K562 (cell line): ENCODE measurements at regions not wholly inside any gene's neighbourhood (a gene's known extent, or its start where the extent isn't known, plus 50 kb on each side); places are given as distances from the start of the nearest gene placed in this dataset.
A peak's percentile ranks its signal among the peaks of the same experiment; 100 is the strongest.

Experiments
- ATAC-seq: fragments of 200-7000 bp; cut with Tn5 transposase; 3 replicates; pipeline ENCODE4 v1.9.1; 2020; ENCODE audit warnings: moderate library complexity
- BruUV-seq: library from RNA; stranded (reverse); fragments of 400-500 nt; replicated peaks from 2 replicates; lab custom pipeline; 2021; lab: Mats Ljungman, UMichigan
- CTCF ChIA-PET: fragments of 300-600 bp; formaldehyde crosslinking; extraction: SDS; loops from one replicate; lab custom pipeline; 2021; ENCODE audit warnings: low intra/inter-chr PET ratio; lab: Yijun Ruan, JAX
- POLR2A ChIA-PET: fragments of 300-600, 350-650 bp; sonication (Branson Sonifier 250); formaldehyde crosslinking; extraction: SDS; loops from one replicate; lab custom pipeline; 2021; ENCODE audit warnings: antibody characterized with exemption, inconsistent platforms; lab: Yijun Ruan, JAX
- DNase-seq, 4 experiments: peaks; one replicate each; pipeline versions ENCODE4 v3.0.0 to v3.0.0-alpha.2; 2011 to 2018; ENCODE audit warnings: low spot score in 3 of 4, mixed read lengths in 3 of 4; ENCODE audit errors: extremely low read depth in 1 of 4
- FAIRE-seq: peaks from 2 replicates; lab custom pipeline; 2011; peaks lifted over from hg19 to GRCh38; lab: Jason Lieb, UNC
- H2AFZ ChIP-seq: 2 replicates; pipeline ENCODE4 v1.6.0; 2011; ENCODE audit warnings: low read depth, low read length, control low read depth, inconsistent platforms
- H3K27ac ChIP-seq: fragments of 200-600 bp; 3 replicates; pipeline ENCODE4 v1.8.0; 2011; ENCODE audit warnings: low read depth, mild to moderate bottlenecking, control low read depth, inconsistent platforms, low read length, moderate library complexity, mixed read lengths; ENCODE audit errors: extremely low read depth
- H3K27me3 ChIP-seq, 2 experiments: fragments of 300-600 bp in 1 of 2; 2 replicates in 1 of 2; 3 replicates in 1 of 2; pipeline versions ENCODE4 v1.6.0 to v1.8.0; 2011; ENCODE audit warnings: inconsistent platforms in 2 of 2, low read length in 2 of 2, mild to moderate bottlenecking in 1 of 2, mixed read lengths in 1 of 2, moderate library complexity in 1 of 2; ENCODE audit not compliant: control insufficient read depth in 2 of 2, insufficient read depth in 2 of 2
- H3K36me3 ChIP-seq: fragments of 300-600 bp; 3 replicates; pipeline ENCODE4 v1.8.0; 2011; ENCODE audit warnings: mild to moderate bottlenecking, low read length, inconsistent platforms; ENCODE audit not compliant: control insufficient read depth, insufficient read depth
- H3K4me1 ChIP-seq, 2 experiments: fragments of 200-600 bp in 1 of 2; replicated peaks in 1 of 2; 2 replicates in 1 of 2; 3 replicates in 1 of 2; pipeline versions ENCODE4 v1.5.1 to v1.8.0; 2011; ENCODE audit warnings: inconsistent platforms in 2 of 2, low read length in 2 of 2, mild to moderate bottlenecking in 1 of 2, mixed read lengths in 1 of 2, moderate library complexity in 1 of 2; ENCODE audit not compliant: control insufficient read depth in 2 of 2, insufficient read depth in 2 of 2
- H3K4me2 ChIP-seq: 2 replicates; pipeline ENCODE4 v1.6.1; 2011; ENCODE audit warnings: low read length, control low read depth, inconsistent platforms, mixed read lengths; ENCODE audit not compliant: insufficient read depth
- H3K4me3 ChIP-seq: fragments of 200-600 bp; sonication (generic), shearing (Covaris generic); 2 replicates; pipeline ENCODE4 v1.5.1; 2016; ENCODE audit warnings: control low read depth, inconsistent platforms
- H3K79me2 ChIP-seq: fragments of 200-600 bp; 3 replicates; pipeline ENCODE4 v1.8.0; 2011; ENCODE audit warnings: low read length, inconsistent platforms; ENCODE audit not compliant: control insufficient read depth, insufficient read depth
- H3K9ac ChIP-seq, 2 experiments: 2 replicates each; pipeline versions ENCODE4 v1.6.0 to v1.6.1; 2011; ENCODE audit warnings: low read depth in 2 of 2, low read length in 2 of 2, control low read depth in 1 of 2, inconsistent platforms in 1 of 2, mild to moderate bottlenecking in 1 of 2, mixed read lengths in 1 of 2; ENCODE audit not compliant: insufficient read depth in 1 of 2
- H3K9me1 ChIP-seq: one replicate; pipeline ENCODE4 v1.6.0; 2011; ENCODE audit warnings: inconsistent platforms, mild to moderate bottlenecking, low read length, moderate library complexity; ENCODE audit not compliant: control insufficient read depth, insufficient read depth
- H3K9me3 ChIP-seq: replicated peaks from 2 replicates; pipeline ENCODE4 v1.5.1; 2011; ENCODE audit warnings: low read depth, low read length, inconsistent platforms; ENCODE audit not compliant: control insufficient read depth, insufficient read depth
- H4K20me1 ChIP-seq: replicated peaks from 2 replicates; pipeline ENCODE4 v1.6.1; 2011; ENCODE audit warnings: low read length, inconsistent platforms, mixed read lengths; ENCODE audit not compliant: control insufficient read depth, insufficient read depth
- KLF10 ChIP-seq: fragments of 250-450 bp; sonication (Bioruptor Pico); IDR thresholded peaks from 2 replicates; pipeline ENCODE4 v1.6.1; 2021; ENCODE audit warnings: matching md5 sums
- SETDB1 ChIP-seq: IDR thresholded peaks from one replicate; pipeline ENCODE4 v1.6.1; 2012; ENCODE audit warnings: low read length, control low read depth, inconsistent platforms
- SMAD3 ChIP-seq: fragments of 450-650 bp; formaldehyde crosslinking; conservative IDR thresholded peaks from 2 replicates; pipeline ENCODE4 v1.4.0; 2020; ENCODE audit warnings: mild to moderate bottlenecking
- ZKSCAN1 ChIP-seq: fragments of 150-350 bp; IDR thresholded peaks from 2 replicates; pipeline ENCODE4 v1.6.1; 2016; ENCODE audit warnings: low read depth, low read length
- WGBS: fragments of 100-300 bp; shearing (Covaris generic); methylation state at CpG from one replicate; pipeline ENCODE4 v1.1.6; 2016; ENCODE audit warnings: low coverage, mixed read lengths; ENCODE audit not compliant: insufficient coverage; ENCODE audit errors: missing lambda C conversion rate; 5-methylcytosine and 5-hydroxymethylcytosine counted together
- in situ Hi-C: fragments of 300-500 bp; cut with MboI; formaldehyde crosslinking; loops from 4 replicates; pipeline ENCODE4 v1.15.0; 2018; ENCODE audit warnings: inconsistent platforms, mixed read lengths
- intact Hi-C: fragments of 100-400 bp; cut with micrococcal nuclease; formaldehyde crosslinking; loops from 2 replicates; pipeline ENCODE4 v1.14.2; 2022
- TF ChIP-seq, protein P1 (sequence below): fragments of 250-450 bp; sonication (Bioruptor Pico); IDR thresholded peaks from 2 replicates; pipeline ENCODE4 v1.8.0; 2021; ENCODE audit warnings: borderline replicate concordance, mild to moderate bottlenecking, moderate library complexity; ENCODE audit not compliant: poor library complexity, severe bottlenecking
- TF ChIP-seq, protein P2 (sequence below): fragments of 250-450 bp; sonication (Bioruptor Pico); IDR thresholded peaks from 2 replicates; pipeline ENCODE4 v1.4.0; 2020
- TF ChIP-seq, protein P3 (sequence below): sonication (generic); formaldehyde crosslinking; IDR thresholded peaks from 2 replicates; pipeline ENCODE4 v1.8.1; 2022; ENCODE audit warnings: missing genetic modification reagents

DNA sequence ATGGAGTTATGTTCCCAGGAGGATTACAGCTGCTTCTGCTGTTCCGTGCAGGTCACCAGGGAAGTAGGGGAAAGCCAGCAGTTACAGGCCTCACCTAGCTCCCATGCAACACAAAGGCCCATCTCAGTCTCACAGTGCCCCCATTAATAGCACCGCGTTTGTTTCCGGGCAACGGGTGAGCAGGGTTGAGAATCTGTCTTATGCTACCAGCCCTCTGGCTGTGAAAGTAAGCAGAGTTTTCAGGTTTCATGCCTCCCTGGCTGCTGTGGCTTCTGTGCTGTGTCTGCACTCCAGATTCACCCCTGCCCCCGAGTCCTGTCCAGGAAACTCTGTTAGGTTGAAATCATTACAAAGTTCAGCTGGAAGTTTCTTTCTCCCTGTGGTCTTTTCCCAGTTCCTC, 254.4 kb upstream of the GPR149 start (continued):
- no peak for TF ChIP-seq KLF10
- TF ChIP-seq, protein P1, sequence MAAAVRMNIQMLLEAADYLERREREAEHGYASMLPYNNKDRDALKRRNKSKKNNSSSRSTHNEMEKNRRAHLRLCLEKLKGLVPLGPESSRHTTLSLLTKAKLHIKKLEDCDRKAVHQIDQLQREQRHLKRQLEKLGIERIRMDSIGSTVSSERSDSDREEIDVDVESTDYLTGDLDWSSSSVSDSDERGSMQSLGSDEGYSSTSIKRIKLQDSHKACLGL (CRISPR knock-in tag) = no peak

DNA sequence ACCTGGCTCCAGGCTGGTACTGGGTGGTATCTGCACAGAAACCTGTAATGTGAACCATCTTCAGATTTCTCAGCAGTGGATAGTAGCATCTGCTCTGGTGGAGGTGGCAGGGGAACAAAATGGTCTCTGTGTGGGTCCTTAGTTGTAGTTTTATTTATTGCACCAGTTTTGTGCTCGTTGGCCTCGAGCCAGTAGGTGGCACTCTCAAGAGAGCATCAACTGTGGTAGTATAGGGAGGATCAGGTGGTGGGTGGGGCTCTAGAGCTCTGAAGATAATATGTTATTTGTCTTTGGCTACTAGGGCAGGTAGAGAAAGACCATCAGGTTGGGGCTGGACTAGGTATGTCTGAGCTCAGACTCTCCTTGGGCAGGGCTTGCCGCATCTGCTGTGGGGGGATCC, 254.0 kb upstream of the GPR149 start:
- H3K36me3 ChIP-seq = no peaks in the 10 kb centered on the region
- no peak for ATAC-seq
- in situ Hi-C loops = no loop called here
- no peak for FAIRE-seq
- no TSS peak for BruUV-seq
- no peaks in the 10 kb centered on the region for H3K9me1 ChIP-seq
- ChIA-PET CTCF (no interaction called here), POLR2A (no interaction called here)
- H3K9ac ChIP-seq = no peak overlapping the region
- no peaks in the 10 kb centered on the region for H3K4me1 ChIP-seq
- H3K27me3 ChIP-seq = no peaks in the 10 kb centered on the region
- H3K79me2 ChIP-seq = no peaks in the 10 kb centered on the region
- H3K27ac ChIP-seq = no peak overlapping the region
- no peak overlapping the region for H3K4me3 ChIP-seq
- TF ChIP-seq ZKSCAN1 (no peak), SETDB1 (no peak), SMAD3 (CRISPR knock-in tag) (no peak)
- TF ChIP-seq, protein P2, sequence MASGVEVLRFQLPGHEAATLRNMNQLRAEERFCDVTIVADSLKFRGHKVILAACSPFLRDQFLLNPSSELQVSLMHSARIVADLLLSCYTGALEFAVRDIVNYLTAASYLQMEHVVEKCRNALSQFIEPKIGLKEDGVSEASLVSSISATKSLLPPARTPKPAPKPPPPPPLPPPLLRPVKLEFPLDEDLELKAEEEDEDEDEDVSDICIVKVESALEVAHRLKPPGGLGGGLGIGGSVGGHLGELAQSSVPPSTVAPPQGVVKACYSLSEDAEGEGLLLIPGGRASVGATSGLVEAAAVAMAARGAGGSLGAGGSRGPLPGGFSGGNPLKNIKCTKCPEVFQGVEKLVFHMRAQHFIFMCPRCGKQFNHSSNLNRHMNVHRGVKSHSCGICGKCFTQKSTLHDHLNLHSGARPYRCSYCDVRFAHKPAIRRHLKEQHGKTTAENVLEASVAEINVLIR = no peak
- TF ChIP-seq, protein P3, sequence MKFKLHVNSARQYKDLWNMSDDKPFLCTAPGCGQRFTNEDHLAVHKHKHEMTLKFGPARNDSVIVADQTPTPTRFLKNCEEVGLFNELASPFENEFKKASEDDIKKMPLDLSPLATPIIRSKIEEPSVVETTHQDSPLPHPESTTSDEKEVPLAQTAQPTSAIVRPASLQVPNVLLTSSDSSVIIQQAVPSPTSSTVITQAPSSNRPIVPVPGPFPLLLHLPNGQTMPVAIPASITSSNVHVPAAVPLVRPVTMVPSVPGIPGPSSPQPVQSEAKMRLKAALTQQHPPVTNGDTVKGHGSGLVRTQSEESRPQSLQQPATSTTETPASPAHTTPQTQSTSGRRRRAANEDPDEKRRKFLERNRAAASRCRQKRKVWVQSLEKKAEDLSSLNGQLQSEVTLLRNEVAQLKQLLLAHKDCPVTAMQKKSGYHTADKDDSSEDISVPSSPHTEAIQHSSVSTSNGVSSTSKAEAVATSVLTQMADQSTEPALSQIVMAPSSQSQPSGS (CRISPR knock-in tag) = no peak
- TF ChIP-seq, protein P1 (CRISPR knock-in tag) = no peak
- peak in 1 of 4 experiments; percentile 14 for DNase-seq
- H4K20me1 ChIP-seq = no peaks in the 10 kb centered on the region
- intact Hi-C loops = no loop called here
- 0% methylated on average over 2 of the region's 3 CpGs for WGBS
- H2AFZ ChIP-seq = no peak overlapping the region
- H3K9me3 ChIP-seq = no peaks in the 10 kb centered on the region
- no peak overlapping the region for H3K4me2 ChIP-seq
